ENCODE measurements at regions not wholly inside any gene's neighbourhood (a gene's known extent, or its start where the extent isn't known, plus 50 kb on each side); places are given as distances from the start of the nearest gene placed in this dataset.

DNA sequence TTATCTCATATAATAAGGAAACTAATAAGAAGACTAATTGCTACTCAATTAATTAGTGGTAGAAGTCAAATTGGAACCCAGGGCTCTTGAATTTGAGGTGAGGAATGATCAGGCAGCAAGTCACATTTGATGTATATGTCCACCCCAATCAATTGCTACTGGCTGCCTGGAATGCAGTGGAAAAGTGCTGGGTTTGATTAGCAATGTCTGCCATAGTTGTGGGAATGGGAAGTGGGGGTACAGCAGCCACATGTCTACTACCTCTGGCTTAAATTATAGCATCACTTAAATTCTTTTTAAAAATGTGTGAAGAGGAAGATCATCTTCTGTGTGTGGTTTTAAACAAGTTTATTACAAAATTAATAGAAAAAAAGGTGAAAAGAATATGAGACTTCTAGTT, 50.8 kb upstream of the NAV2 start:
- DNase-seq, result no peak

DNA sequence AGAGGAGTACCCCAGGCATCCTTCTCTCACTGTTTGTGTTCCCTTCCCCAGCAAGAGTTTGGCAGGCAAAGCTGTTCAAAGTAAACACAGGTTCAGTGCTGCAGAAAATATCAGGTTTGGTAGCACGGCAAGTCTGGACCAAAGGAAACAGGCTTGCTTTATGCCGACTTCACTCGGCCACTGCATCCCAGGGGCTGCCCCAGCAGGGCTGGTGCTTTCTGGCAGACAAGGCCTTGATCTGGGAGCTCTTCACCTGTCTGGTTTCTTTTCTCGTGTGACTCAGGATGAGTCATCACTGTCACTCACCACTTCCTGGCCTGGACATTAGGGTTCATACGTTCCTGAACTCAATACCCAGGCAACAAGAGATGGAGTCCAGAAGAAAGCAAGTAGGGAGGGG, 52.6 kb upstream of the NAV2 start:
- DNase-seq, result no peak

DNA sequence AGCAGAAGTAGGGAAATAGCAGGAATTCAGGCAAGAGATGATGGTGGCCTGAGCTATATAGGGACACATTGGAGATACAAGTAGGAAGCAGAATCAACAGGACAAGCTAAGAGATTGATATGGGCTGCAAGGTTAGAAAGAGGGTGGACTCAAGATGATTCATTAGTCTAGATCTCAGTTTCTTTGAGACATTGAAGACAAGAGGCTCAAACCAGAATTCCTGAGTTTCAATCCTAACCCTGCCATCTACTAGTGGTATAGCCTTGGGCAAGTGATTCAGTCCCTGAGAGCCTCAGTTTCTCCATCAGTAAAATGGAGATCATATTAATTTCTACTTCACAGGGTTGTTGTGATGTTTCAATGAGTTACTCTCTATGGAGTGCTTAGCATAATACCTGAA, 53.1 kb upstream of the NAV2 start:
- DNase-seq, result no peak

DNA sequence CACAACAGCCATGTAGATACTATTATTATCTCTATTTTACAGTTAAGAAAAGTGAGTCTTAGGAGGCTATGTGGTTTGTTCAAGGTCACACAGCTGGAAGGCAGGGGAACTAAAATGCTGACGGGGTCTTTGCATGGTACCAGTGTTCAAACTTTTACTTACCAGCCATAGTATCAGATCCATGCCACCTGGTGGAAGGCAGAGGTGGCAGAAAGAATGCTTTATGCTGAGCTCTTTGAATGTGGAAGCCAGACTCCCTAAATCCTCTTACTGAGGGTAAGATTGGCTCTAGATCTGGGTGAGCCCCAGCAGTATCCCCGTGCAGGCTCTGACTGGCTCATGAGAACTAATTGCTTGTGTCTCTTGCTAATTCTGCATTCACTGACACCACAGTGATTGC, 54.3 kb upstream of the NAV2 start:
- no peak for DNase-seq

DNA sequence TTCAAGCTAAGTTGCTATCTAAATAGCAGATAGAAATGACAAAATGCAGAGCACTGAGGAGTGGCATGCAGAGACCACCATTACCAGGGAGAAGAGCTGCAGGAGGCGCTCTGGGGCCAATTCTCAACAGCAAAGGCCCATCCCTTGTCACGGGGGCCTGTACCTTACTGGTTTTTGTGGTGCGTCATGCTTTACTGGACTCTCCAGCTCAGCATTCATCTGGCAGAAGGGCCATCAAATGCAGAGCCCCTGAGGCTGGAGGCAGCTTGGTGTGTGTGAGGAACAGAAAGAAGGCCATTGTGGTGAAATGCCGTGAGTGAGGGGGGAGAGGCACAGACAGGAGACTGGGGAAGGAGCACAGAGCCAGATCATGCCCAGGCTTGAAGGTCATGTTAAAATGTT, 56.5 kb upstream of the NAV2 start:
- no peak for DNase-seq

- no peak for DNase-seq
Observed at GRCh38 chr11:19652623-19653375, 59.8 kb upstream of the NAV2 start.

- DNase-seq, result no peak
Observed at GRCh38 chr11:19651653-19652052, 61.0 kb upstream of the NAV2 start.

DNA sequence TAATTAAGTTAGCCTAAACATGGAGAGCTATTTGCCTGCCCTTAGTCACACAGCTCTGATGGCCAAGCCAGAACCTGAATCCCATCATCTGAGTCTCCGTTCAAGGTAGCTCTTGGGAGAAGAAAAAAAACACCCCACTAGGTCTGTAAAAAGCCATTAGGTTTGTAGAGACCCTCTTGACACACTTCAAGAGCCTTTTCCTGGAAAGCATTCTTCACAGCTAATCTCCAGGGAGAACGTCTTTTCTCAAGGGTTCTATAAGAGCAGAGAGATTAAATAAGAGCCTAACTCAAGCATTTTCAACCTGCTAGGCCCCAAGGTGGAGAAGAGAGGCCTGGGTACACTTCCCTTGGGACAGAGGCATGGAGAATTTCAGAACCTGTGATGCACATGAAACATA, 61.6 kb upstream of the NAV2 start:
- DNase-seq, result no peak

DNA sequence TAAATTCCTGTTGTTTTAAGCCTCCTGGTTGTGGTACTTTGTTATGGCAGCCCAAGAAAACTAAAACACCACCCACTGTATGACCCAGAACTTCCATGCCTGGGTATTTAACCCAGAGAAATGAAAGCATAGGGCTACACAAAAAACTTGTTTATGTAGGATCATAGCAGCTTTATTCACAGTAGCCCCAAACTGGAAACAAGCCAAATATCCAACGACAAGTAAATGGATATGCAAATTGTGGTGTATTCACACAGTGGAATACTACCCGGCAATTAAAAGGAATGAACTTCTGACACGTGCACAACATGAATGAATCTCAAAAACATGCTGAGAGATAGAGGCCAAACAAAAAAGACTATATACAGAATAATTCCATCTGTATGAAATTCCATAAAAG, 62.2 kb upstream of the NAV2 start:
- DNase-seq, result no peak

- DNase-seq, result no peak
Observed at GRCh38 chr11:19649751-19650150, 62.9 kb upstream of the NAV2 start.

GRCh38 chr11:19648321-19648720, 64.3 kb upstream of the NAV2 start:
- no peak for DNase-seq

GRCh38 chr11:19647816-19648215, 64.8 kb upstream of the NAV2 start:
- DNase-seq, result no peak

GRCh38 chr11:19646921-19647320, 65.7 kb upstream of the NAV2 start:
- no peak for DNase-seq

DNA sequence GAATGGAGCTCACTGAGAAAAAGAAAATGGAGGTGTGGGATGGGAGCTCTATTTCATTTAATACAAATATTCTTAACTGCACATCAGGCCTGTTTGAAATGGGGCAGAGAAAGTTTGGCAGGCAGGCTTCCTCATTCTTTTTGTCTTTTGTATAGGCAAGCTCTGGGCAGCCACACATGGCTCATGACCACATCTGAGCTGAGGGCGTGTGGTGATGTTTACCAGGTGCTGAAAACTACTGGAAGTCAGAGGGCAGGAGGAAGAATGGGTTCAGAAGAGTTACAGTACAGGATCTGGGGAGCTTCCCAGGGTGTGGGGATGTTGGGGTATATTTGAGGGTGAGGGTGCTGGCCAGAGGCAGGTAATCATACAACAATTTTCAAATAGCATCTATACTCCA, 66.3 kb upstream of the NAV2 start:
- DNase-seq, result no peak

DNA sequence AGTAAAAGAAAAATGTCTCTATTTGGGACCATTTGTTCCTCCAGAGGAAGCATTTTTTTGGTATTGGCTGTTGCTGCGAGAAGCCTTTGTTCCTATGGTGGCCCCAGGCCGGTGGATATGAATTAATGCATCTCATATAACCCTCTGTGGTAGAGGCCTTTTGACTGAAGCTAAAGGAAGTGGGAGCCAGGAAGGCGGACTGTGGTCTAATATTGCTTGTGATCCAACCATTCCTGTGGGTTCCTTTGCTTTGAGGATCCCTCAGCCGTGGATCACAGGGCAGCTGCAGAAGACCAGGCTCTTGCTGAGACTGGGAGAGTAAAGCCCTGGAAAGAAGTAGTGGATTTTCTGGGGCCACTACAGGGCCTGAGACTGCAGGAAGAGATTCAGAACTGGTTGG, 68.3 kb upstream of the NAV2 start:
- DNase-seq, result no peak

DNA sequence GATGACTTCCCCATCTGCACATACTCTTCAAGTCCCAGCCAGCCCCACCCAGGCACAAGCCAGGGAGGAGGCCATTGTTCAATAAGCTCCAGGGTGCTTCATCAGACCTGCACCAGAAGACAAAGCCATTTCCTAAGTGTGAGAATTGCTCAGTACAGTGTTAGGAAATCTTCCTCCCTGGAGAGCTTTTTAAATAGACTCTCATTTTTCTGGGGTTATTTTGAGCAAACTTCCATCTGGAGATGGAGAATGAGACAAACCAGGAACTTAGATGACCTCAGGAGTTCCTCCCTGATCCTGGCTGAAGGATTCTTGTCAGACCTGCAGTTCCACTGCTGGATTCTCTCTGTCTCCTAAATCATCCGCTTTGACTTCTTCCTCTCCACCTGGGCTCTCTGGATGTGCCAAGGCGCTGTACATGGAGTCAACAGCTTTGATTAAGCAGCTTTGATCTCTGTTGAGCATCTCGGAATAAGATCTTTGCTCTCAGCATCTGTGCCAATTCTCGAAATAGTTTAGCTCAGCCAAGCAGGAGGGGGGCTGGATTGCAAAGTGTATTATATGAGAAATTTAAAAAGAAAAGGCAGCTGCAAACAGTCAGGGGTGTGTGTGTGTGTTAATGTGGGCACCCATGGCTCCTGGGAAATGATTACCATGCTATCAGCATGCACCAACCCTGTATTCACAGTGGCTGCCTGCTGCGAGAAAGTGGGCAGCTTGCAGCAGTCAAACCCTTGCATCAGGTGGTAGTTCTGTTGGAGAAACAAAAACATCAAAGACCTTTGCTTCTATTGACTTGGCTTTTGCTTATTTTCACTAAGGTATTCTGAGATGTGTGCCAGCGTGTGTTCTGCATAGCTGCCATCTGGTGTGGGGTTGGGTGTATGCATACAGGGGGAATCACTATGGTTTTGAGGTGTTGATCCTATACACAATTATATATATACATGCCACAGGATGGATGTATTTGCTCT, 70.2 kb upstream of the NAV2 start:
- DNase-seq, result no peak

GRCh38 chr11:19639603-19640105, 73.0 kb upstream of the NAV2 start:
- DNase-seq, result no peak

GRCh38 chr11:19635332-19635731, 77.3 kb upstream of the NAV2 start:
- DNase-seq, result no peak

DNA sequence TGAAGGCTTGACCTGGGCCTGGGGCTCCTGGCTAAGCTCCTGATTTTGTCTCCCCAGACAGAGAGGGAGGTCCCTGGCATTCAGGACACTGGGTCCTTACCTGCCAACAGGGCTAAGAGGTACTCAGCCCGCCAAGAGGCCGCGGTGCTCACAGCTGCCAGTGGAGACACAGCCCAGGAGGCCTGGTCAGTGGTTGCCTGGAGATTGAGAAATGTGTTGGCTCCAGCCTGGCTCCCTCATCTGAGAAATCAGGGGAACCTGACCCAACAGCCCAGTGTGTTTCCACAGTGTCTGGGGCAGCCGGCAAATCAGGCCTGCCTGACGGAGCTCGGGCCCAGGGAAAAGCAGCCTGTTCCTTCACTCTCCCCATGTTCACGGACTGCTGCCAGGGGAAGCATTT, 79.4 kb upstream of the NAV2 start:
- no peak for DNase-seq

GRCh38 chr11:19632499-19632834, 80.2 kb upstream of the NAV2 start:
- no peak for DNase-seq

GRCh38 chr11:19631712-19632498, 80.7 kb upstream of the NAV2 start:
- no peak for DNase-seq

DNA sequence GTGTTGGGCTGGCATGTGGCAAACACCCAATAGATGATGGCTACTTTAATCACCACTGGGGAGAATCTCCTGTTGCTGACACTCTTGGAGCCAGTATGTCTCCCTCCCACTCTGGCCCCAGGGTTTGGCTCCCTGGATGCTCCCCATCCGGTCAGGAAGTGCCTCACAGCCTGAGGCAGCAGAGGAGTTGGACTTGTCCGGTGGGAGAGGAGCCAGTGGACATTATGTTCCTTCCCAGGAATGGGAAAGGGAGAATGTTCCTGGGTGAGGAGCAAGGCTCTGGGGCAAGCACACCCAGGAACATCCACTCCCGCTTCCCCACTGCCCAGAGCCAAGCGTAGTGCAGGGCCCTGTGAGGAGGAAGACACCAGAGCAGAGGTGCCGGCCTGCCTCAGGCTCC, 84.6 kb upstream of the NAV2 start:
- DNase-seq, result no peak

DNA sequence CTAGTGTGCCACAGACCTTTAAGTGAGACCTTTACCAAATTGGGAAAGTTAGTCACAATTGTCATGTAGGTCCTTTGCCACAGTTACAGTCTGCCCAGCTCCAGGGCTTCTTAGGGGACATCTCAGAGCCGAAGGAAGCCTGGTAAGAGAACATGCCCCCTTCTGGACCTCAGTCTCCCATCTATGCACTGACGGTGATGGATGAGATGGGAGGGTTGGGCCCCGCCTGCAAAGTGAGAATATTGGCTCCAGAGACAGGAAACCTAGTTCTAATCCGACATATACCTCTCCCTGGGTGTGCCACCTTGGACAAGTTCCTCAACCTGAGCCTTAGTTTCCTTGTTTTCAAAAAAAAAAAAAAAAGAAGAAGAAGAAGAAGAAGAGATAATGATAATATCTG, 85.1 kb upstream of the NAV2 start:
- no peak for DNase-seq

Data from NCI-H2107 (cell line).